HCT116 (cell line): ENCODE measurements at regions not wholly inside any gene's neighbourhood (a gene's known extent, or its start where the extent isn't known, plus 50 kb on each side); places are given as distances from the start of the nearest gene placed in this dataset.

Experiments
- CTCF ChIP-seq, 3 experiments: fragments of 200-600 bp in 1 of 3; sonication (generic) in 1 of 3; IDR thresholded peaks in 2 of 3; conservative IDR thresholded peaks in 1 of 3; 2 replicates each; pipeline ENCODE4 v1.5.1; 2012 to 2017; ENCODE audit warnings: low read depth in 2 of 3, low read length in 2 of 3, antibody characterized with exemption in 1 of 3, borderline replicate concordance in 1 of 3, control low read depth in 1 of 3, mild to moderate bottlenecking in 1 of 3, mixed read lengths in 1 of 3, mixed run types in 1 of 3, moderate library complexity in 1 of 3; ENCODE audit not compliant: insufficient read depth in 1 of 3
- EZH2phosphoT487 ChIP-seq: fragments of 200-600 bp; IDR thresholded peaks from 2 replicates; pipeline ENCODE4 v1.6.1; 2018; ENCODE audit warnings: antibody characterized with exemption, borderline replicate concordance
- YY1 ChIP-seq: IDR thresholded peaks from 2 replicates; pipeline ENCODE4 v1.6.1; 2011; ENCODE audit warnings: low read length, low read depth, moderate library complexity, mild to moderate bottlenecking; ENCODE audit not compliant: insufficient replicate concordance; ENCODE audit errors: extremely low read depth
- ZNF274 ChIP-seq: fragments of 200-500 bp; sonication (Bioruptor generic); IDR thresholded peaks from 2 replicates; pipeline ENCODE4 v1.6.1; 2014; ENCODE audit warnings: mild to moderate bottlenecking, low read depth, low read length, inconsistent platforms

- TF ChIP-seq YY1 (no peak), ZNF274 (no peak), CTCF (IDR thresholded peaks at IDR 0.05 in 2 of 3, conservative IDR thresholded peaks at IDR 0.05 in 1 of 3; ENCODE audit: borderline replicate concordance in 1 of 3, insufficient read depth in 1 of 3, low read depth in 2 of 3, low read length in 2 of 3) (no peak), EZH2phosphoT487 (no peak)
Measured at GRCh38 chr13:68984688-68985319, 1122.8 kb upstream of the ATXN8OS start.
